Gastrocnemius medialis (tissue), 4 donors: ENCODE measurements at regions not wholly inside any gene's neighbourhood (a gene's known extent, or its start where the extent isn't known, plus 50 kb on each side); places are given as distances from the start of the nearest gene placed in this dataset.

Source experiments
- ATAC-seq, 2 donors: fragments of 150-250 bp; one replicate each; pipeline ENCODE4 v1.9.1; 2016
- DNase-seq, 2 donors: peaks; one replicate each; pipeline ENCODE4 v3.0.0-alpha.2; 2019
- H3K27ac ChIP-seq, 4 donors: fragments of 200-600 bp; sonication (generic); 1 replicate in 1 of 4; 2 replicates in 3 of 4; pipeline ENCODE4 v1.5.1; 2016 to 2018; ENCODE audit warnings: mild to moderate bottlenecking in 2 of 4, moderate library complexity in 1 of 4
- H3K27me3 ChIP-seq, 3 donors: fragments of 200-600 bp; sonication (generic) in 2 of 3; 1 replicate in 1 of 3; 2 replicates in 2 of 3; pipeline versions ENCODE4 v1.5.1 to v1.6.0; 2016 to 2019; ENCODE audit warnings: mild to moderate bottlenecking in 1 of 3, moderate library complexity in 1 of 3
- H3K36me3 ChIP-seq, 2 donors: fragments of 200-600 bp; sonication (generic) in 1 of 2; one replicate each; pipeline ENCODE4 v1.5.1; 2017 to 2018
- H3K4me1 ChIP-seq, 2 donors: fragments of 200-600 bp; sonication (generic) in 1 of 2; one replicate each; pipeline ENCODE4 v1.5.1; 2016 to 2017; ENCODE audit warnings: mild to moderate bottlenecking in 2 of 2
- H3K4me3 ChIP-seq, 4 donors: fragments of 200-600 bp; sonication (generic) in 3 of 4; 1 replicate in 1 of 4; 2 replicates in 3 of 4; pipeline ENCODE4 v1.5.1; 2016 to 2019; ENCODE audit warnings: mild to moderate bottlenecking in 2 of 4
- H3K9me3 ChIP-seq, 3 donors: fragments of 200-600 bp; sonication (generic) in 2 of 3; 1 replicate in 1 of 3; 2 replicates in 2 of 3; pipeline ENCODE4 v1.5.1; 2016 to 2019
- POLR2A ChIP-seq, 2 donors: fragments of 450-650 bp; IDR thresholded peaks; one replicate each; pipeline ENCODE4 v1.6.1; 2017; ENCODE audit warnings: antibody characterized with exemption in 2 of 2, mild to moderate bottlenecking in 2 of 2, moderate library complexity in 2 of 2
- in situ Hi-C, 4 donors: fragments of 200-750 bp; cut with MboI; loops; one replicate each; pipeline versions ENCODE4 v1.15.0 to v1.8.0; 2017; ENCODE audit warnings: low sequenced_read_pairs in 4 of 4
- intact Hi-C: fragments of 100-400 bp; cut with DNase I; formaldehyde crosslinking; loops from one replicate; pipeline ENCODE4 v1.15.1; 2023; ENCODE audit warnings: low total_unique reads
- TF ChIP-seq, protein P1 (sequence below), 5 experiments: fragments of 450-650 bp in 3 of 5; fragments of 200-600 bp in 2 of 5; sonication (generic) in 2 of 5; IDR thresholded peaks in 4 of 5; conservative IDR thresholded peaks in 1 of 5; 1 replicate in 4 of 5; 2 replicates in 1 of 5; pipeline ENCODE4 v1.5.1; 2016 to 2019; ENCODE audit warnings: antibody characterized with exemption in 5 of 5, mild to moderate bottlenecking in 3 of 5, moderate library complexity in 3 of 5

DNA sequence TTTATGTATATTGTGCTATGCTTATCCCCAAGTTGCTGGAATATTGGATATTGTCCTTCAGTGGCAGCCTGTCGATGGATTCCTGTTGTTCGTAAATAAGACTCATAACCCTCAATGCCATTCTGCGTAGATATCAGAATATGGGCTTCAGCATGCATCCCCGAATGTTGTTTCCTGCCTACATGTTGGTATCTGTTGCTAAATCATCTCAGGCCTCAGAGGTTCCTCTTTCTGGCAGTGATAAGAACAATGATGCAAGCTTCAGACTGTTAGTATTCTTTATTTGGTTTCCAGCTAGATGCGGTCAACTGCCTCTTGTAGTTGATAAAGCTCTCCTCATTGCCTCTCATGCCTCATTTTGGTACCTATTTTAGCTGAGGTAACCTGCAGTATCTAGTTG is 2082.6 kb downstream of the MRPL39 start:
- Histone ChIP-seq H3K36me3 (no peaks in the 10 kb centered on the region), H3K27me3 (no peaks in the 10 kb centered on the region), H3K4me1 (no peaks in the 10 kb centered on the region), H3K4me3 (no peak overlapping the region), H3K27ac (no peak overlapping the region), H3K9me3 (no peaks in the 10 kb centered on the region)
- in situ Hi-C loops (no loop called here), intact Hi-C loops (no loop called here)
- DNase-seq: no peak
- no peak for ATAC-seq
- no peak for TF ChIP-seq POLR2A (IDR thresholded peaks at IDR 0.05)
- TF ChIP-seq, protein P1, sequence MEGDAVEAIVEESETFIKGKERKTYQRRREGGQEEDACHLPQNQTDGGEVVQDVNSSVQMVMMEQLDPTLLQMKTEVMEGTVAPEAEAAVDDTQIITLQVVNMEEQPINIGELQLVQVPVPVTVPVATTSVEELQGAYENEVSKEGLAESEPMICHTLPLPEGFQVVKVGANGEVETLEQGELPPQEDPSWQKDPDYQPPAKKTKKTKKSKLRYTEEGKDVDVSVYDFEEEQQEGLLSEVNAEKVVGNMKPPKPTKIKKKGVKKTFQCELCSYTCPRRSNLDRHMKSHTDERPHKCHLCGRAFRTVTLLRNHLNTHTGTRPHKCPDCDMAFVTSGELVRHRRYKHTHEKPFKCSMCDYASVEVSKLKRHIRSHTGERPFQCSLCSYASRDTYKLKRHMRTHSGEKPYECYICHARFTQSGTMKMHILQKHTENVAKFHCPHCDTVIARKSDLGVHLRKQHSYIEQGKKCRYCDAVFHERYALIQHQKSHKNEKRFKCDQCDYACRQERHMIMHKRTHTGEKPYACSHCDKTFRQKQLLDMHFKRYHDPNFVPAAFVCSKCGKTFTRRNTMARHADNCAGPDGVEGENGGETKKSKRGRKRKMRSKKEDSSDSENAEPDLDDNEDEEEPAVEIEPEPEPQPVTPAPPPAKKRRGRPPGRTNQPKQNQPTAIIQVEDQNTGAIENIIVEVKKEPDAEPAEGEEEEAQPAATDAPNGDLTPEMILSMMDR (IDR thresholded peaks at IDR 0.05 in 4 of 5, conservative IDR thresholded peaks at IDR 0.05 in 1 of 5): no peak

DNA sequence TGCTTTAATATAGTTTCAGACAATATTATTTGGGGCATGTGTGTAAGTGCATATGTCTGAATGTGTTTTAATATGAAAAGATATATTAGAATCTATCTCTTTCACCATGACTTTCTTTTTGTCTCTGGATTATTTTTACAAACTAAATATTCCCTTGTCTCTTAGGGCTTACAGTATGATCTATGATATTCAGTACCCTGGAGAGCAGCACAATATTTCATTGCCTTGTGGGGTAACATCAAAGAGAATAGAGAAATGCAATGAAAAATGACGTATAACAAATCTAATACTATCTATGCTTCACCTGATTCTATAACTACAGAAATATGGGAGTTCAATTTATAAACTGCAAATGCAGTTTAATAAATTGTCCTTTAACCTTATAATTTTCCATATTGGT is 2084.5 kb downstream of the MRPL39 start:
- intact Hi-C loops (no loop called here), in situ Hi-C loops (no loop called here)
- Histone ChIP-seq H3K4me3 (no peak overlapping the region), H3K27ac (no peak overlapping the region), H3K4me1 (no peaks in the 10 kb centered on the region), H3K36me3 (no peaks in the 10 kb centered on the region), H3K27me3 (no peaks in the 10 kb centered on the region), H3K9me3 (no peaks in the 10 kb centered on the region)
- DNase-seq (no peak), ATAC-seq (no peak)
- no peak for TF ChIP-seq POLR2A (IDR thresholded peaks at IDR 0.05)
- TF ChIP-seq, protein P1 (IDR thresholded peaks at IDR 0.05 in 4 of 5, conservative IDR thresholded peaks at IDR 0.05 in 1 of 5): no peak

DNA sequence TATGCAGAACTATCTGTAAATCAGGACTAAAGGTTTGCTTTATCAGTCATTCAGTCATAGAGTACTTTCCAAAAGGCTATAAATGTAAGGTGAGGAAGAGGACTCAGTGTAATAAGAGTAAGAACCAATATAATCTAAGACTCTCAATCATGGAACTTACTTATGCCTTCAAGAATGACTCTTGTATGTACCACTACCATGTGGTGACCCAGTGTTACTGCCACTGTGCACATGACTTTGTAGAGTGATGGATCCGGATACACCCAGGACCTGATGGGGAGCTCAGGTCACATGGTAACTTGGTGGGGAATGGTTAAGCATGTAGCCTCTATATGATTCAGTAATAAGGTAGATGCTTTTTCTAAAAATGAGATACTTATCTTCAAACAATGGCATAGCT is 2099.8 kb downstream of the MRPL39 start:
- ATAC-seq (no peak), DNase-seq (no peak)
- no peaks in the 10 kb centered on the region for H3K4me1 ChIP-seq
- no peaks in the 10 kb centered on the region for H3K27me3 ChIP-seq
- TF ChIP-seq POLR2A (IDR thresholded peaks at IDR 0.05): no peak
- TF ChIP-seq, protein P1 (IDR thresholded peaks at IDR 0.05 in 4 of 5, conservative IDR thresholded peaks at IDR 0.05 in 1 of 5): no peak
- H3K4me3 ChIP-seq: no peak overlapping the region
- intact Hi-C loops (no loop called here), in situ Hi-C loops (no loop called here)
- H3K27ac ChIP-seq: no peak overlapping the region
- H3K9me3 ChIP-seq: no peaks in the 10 kb centered on the region
- no peaks in the 10 kb centered on the region for H3K36me3 ChIP-seq

DNA sequence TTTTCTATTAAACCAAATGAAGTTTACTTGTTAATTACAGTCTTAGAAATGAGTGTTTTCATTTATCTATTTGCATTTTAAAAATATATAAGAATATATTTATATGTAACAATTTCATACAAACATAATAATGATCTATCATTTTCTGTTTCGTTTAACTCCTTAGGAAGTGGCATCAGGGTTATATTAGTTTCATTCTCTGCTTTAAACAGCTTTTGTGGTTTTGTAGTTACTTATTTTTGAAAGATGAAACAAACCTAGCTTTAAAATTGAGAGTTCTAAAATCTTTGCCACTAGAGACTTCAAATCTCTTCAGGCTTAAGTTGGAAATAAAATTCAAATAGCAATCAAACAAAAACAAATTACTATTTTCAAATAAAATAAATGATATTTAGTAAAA is 2110.6 kb downstream of the MRPL39 start:
- H3K4me1 ChIP-seq: no peaks in the 10 kb centered on the region
- H3K9me3 ChIP-seq: no peaks in the 10 kb centered on the region
- in situ Hi-C loops: no loop called here
- intact Hi-C loops: no loop called here
- no peak overlapping the region for H3K4me3 ChIP-seq
- no peaks in the 10 kb centered on the region for H3K36me3 ChIP-seq
- DNase-seq (no peak), ATAC-seq (no peak)
- TF ChIP-seq, protein P1 (IDR thresholded peaks at IDR 0.05 in 4 of 5, conservative IDR thresholded peaks at IDR 0.05 in 1 of 5): no peak
- TF ChIP-seq POLR2A (IDR thresholded peaks at IDR 0.05): no peak
- no peaks in the 10 kb centered on the region for H3K27me3 ChIP-seq
- H3K27ac ChIP-seq: no peak overlapping the region

DNA sequence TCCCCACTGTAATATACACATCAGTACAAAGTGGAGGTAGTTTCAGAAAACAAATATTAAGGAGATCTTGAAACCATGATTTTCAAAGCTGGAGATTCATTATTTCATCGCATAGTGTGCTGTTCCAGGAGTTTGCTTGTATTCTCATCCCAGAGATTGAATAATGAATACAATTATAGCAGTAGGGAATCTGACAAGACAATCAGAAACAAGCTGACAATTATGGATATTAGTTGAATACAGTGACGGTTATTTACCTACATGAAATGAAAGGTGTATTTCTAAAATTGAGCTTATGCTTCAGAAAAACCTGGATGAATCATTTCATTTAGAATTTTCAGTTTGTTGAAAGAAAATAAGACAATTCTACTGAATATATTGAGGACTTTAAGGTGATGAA is 2119.0 kb downstream of the MRPL39 start:
- TF ChIP-seq POLR2A (IDR thresholded peaks at IDR 0.05): no peak
- TF ChIP-seq, protein P1 (IDR thresholded peaks at IDR 0.05 in 4 of 5, conservative IDR thresholded peaks at IDR 0.05 in 1 of 5): no peak
- DNase-seq: no peak
- Histone ChIP-seq H3K36me3 (no peaks in the 10 kb centered on the region), H3K4me3 (no peak overlapping the region), H3K27me3 (no peaks in the 10 kb centered on the region), H3K4me1 (no peaks in the 10 kb centered on the region), H3K27ac (no peak overlapping the region), H3K9me3 (no peaks in the 10 kb centered on the region)
- ATAC-seq: no peak
- intact Hi-C loops (no loop called here), in situ Hi-C loops (no loop called here)
